HFFc6 (cell line): ENCODE measurements at regions not wholly inside any gene's neighbourhood (a gene's known extent, or its start where the extent isn't known, plus 50 kb on each side); places are given as distances from the start of the nearest gene placed in this dataset.

Experiments used
- DNase-seq: peaks from one replicate; pipeline ENCODE4 v3.0.0-alpha.2; 2018
- H3K27ac Mint-ChIP-seq: 2 replicates; pipeline ENCODE4 v1.8.0; 2020; ENCODE audit warnings: mild to moderate bottlenecking, mixed read lengths
- H3K27me3 Mint-ChIP-seq: 2 replicates; pipeline ENCODE4 v1.8.0; 2021; ENCODE audit warnings: mild to moderate bottlenecking, moderate library complexity, mixed read lengths; ENCODE audit not compliant: insufficient read depth
- H3K36me3 Mint-ChIP-seq: 2 replicates; pipeline ENCODE4 v1.8.0; 2021; ENCODE audit warnings: low read depth, mixed read lengths
- H3K4me1 Mint-ChIP-seq: 2 replicates; pipeline ENCODE4 v1.8.0; 2020; ENCODE audit warnings: low read depth, mixed read lengths
- H3K4me3 Mint-ChIP-seq: 2 replicates; pipeline ENCODE4 v1.8.0; 2020; ENCODE audit warnings: mild to moderate bottlenecking, moderate library complexity, mixed read lengths
- H3K9me3 Mint-ChIP-seq: 2 replicates; pipeline ENCODE4 v1.8.0; 2020; ENCODE audit warnings: mild to moderate bottlenecking, mixed read lengths
- TF ChIP-seq, protein P1 (sequence below): fragments of 200-600 bp; sonication (generic); IDR thresholded peaks from 2 replicates; pipeline ENCODE4 v1.5.0; 2021; ENCODE audit warnings: antibody characterized with exemption, mild to moderate bottlenecking

DNA sequence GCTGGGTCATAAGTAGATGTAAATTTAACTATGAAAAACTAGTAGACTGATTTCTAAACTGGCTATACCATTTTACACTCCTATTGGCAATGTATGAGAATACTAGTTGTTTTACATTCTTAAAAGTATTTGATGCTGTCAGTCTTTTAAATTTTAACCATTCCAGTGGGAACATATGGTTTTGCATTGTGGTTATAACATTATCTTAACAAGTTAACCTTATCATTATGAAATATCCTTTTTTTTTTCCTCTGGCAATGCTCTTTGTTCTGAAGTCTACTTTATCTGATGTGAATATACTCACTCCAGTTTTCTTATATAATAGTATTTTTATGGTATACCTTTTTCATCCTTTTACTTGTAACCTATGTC lies 548.9 kb upstream of the CLINT1 start:
- Mint-ChIP-seq H3K27me3 (peaks cover 22% of the 10 kb centered on the region), H3K4me1 (peaks cover 18% of the 10 kb centered on the region), H3K9me3 (peaks cover 23% of the 10 kb centered on the region), H3K36me3 (peaks cover 23% of the 10 kb centered on the region), H3K27ac (peak overlapping the region; percentile 78; the same call in 1 of the 2 replicates), H3K4me3 (no peak overlapping the region)
- TF ChIP-seq, protein P1, sequence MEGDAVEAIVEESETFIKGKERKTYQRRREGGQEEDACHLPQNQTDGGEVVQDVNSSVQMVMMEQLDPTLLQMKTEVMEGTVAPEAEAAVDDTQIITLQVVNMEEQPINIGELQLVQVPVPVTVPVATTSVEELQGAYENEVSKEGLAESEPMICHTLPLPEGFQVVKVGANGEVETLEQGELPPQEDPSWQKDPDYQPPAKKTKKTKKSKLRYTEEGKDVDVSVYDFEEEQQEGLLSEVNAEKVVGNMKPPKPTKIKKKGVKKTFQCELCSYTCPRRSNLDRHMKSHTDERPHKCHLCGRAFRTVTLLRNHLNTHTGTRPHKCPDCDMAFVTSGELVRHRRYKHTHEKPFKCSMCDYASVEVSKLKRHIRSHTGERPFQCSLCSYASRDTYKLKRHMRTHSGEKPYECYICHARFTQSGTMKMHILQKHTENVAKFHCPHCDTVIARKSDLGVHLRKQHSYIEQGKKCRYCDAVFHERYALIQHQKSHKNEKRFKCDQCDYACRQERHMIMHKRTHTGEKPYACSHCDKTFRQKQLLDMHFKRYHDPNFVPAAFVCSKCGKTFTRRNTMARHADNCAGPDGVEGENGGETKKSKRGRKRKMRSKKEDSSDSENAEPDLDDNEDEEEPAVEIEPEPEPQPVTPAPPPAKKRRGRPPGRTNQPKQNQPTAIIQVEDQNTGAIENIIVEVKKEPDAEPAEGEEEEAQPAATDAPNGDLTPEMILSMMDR: no peak
- DNase-seq: no peak

DNA sequence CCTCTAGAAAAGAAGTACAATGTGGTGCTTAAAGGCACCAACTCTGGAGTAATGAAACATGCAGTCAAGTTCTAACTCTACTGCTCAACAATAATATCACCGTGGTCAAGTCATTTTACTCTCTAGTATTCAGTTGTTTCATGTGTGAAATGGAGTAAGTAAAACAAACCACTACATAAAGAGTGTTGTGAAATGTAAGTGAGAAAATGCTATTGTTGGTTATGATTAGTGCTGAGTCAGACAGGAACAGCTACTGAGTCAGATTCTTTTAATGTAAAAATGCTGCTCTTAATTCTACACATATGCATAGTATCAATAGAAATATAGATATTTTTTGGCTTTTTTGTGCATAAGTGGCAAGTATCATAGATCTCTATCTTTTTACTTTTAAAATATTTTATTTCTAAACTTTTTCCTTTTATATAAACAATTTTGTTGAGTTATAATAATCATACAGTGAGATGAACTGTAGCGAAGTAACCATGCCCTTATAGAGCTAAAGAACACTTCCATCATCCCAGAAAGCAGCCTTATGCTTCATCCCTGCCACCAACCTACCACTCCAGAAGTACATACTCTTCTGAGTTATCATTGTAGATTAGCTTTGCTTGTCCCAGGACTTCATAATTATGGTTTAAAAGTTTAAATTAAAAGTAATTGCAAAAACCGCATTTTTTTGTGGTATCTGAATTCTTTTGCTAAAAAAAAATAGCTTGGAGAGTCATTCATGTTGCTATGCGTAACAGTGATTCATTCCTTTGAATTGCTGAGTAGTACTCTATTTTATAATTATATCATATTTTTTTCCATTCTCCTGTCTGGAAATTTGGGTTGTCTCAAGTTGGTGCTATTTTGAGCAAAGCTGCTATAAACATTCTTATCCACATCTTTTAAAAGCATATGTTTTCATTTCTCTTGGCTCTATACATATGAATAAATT lies 548.2 kb upstream of the CLINT1 start:
- TF ChIP-seq, protein P1: no peak
- Mint-ChIP-seq H3K36me3 (peaks cover 23% of the 10 kb centered on the region), H3K4me1 (peaks cover 18% of the 10 kb centered on the region), H3K4me3 (no peak overlapping the region), H3K27me3 (peaks cover 23% of the 10 kb centered on the region), H3K9me3 (peaks cover 23% of the 10 kb centered on the region), H3K27ac (peak overlapping the region; percentile 78)
- peak; percentile 65 for DNase-seq

DNA sequence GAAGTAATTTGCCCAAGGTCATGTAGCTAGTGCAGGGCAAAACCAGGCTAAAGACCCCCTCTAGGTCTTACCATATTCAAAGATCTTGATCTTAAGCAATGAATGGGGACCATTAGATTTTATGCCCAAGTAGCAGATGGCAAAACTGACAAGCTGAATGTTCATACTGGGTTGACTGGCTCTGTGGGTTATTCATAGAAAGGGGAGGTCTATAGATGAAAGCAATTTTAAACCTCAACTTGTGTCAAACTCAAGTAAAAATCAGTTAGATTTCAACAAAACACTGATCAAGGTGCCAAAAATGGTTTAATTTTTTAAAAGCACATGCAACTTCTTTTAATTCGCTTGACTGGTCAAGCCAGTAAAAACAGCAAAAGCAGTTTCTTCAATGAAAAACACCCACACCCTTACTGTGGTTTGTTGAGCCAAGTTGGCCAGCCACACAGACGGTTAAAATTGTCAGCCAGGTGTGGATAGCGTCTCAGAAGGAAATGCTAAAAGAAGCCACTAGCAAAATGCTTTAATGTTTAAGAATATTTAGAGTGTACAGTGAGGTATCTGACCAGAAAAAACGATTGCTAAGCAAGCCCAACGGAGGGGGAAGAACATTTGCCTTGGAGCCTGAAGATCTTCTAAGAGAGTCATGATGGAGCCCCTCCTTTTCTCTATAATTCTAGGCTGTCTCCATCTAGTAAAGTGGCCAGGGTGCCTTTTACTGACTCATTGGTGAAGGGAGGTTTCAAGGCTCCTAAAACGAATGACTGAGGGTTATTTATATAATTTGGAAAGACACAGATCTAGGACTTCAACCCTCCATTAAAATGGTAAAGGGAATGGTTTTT lies 539.6 kb upstream of the CLINT1 start:
- Mint-ChIP-seq H3K27me3 (peaks cover 29% of the 10 kb centered on the region), H3K9me3 (peaks cover 8% of the 10 kb centered on the region), H3K4me3 (no peak overlapping the region), H3K36me3 (peaks cover 8% of the 10 kb centered on the region), H3K27ac (no peak overlapping the region), H3K4me1 (no peaks in the 10 kb centered on the region)
- DNase-seq: no peak
- TF ChIP-seq, protein P1: no peak

DNA sequence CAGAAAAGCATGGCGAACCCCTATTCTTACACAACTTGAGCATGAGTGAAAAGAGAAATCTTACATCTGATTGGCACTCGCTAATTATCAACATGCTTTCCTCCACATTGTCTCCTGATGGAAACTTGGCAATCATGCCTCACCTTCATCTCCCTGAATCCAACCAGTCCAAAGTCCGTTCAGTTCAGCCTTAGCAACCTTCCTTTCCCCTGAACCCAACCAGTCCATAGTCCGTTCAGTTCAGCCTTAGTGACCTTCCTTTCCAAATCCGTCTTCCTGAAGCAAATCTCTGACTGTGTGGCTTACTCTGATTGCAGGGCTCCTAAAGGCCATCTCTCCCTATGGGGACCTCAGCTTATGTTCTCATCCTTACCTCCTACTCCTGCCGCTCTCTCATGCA lies 538.3 kb upstream of the CLINT1 start:
- no peak overlapping the region for H3K27ac Mint-ChIP-seq
- no peak for DNase-seq
- no peak overlapping the region for H3K4me3 Mint-ChIP-seq
- no peaks in the 10 kb centered on the region; the same call in 1 of the 2 replicates for H3K9me3 Mint-ChIP-seq
- H3K4me1 Mint-ChIP-seq: peaks cover 5% of the 10 kb centered on the region; the same call in 1 of the 2 replicates
- H3K36me3 Mint-ChIP-seq: no peaks in the 10 kb centered on the region; the same call in 1 of the 2 replicates
- TF ChIP-seq, protein P1: no peak
- peaks cover 20% of the 10 kb centered on the region for H3K27me3 Mint-ChIP-seq

DNA sequence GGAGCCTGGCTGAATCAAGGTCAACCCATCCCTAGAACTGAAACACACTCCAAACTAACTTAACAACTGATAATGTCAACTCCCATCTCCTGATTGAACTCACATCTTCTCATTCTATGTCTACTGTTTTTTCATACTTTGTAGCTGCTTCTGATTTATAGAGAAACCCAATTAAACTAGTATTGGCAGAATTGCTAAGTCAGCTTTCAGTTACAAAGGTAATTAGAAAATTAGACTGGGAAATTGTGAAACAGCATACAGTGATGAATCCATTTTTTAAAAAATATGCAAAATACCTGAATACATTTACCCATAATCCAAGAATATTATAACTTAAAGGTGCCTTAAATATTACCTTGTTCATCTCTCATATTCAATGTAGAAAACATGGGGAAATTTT lies 535.2 kb upstream of the CLINT1 start:
- H3K4me3 Mint-ChIP-seq: no peak overlapping the region
- H3K36me3 Mint-ChIP-seq: no peaks in the 10 kb centered on the region; the same call in 1 of the 2 replicates
- no peaks in the 10 kb centered on the region for H3K9me3 Mint-ChIP-seq
- TF ChIP-seq, protein P1: no peak
- peaks cover 37% of the 10 kb centered on the region for H3K4me1 Mint-ChIP-seq
- DNase-seq: no peak
- H3K27ac Mint-ChIP-seq: no peak overlapping the region
- peaks cover 9% of the 10 kb centered on the region for H3K27me3 Mint-ChIP-seq
